ENCODE measurements at regions not wholly inside any gene's neighbourhood (a gene's known extent, or its start where the extent isn't known, plus 50 kb on each side); places are given as distances from the start of the nearest gene placed in this dataset.
"Not testable (repeated sequence)": the region's sequence is repeated elsewhere in the genome, so short reads cannot be mapped to it uniquely, and the experiment has no call there.

DNA sequence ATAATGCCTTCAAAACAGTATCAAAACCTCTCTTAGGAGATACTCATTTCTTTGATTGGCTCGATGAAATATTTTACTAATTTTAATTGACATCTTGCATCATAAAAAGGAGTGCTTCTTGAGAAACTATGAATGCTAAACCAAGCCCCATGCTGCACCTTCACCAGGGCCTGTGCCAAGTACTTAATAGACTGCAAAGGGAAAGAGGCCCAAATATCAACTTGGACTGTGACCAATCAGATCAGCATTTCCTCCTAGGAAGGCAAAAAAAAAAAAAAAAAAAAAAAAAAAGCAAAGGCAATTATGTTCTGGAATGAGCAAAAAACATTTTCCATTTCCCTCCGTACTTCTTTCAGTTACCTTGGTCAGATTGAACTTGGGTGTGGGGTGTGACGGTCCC lies 253.0 kb upstream of the SOX4 start:
- Histone ChIP-seq H3K27ac (no peak overlapping the region), H3K27me3 (replicated peaks; ENCODE audit: insufficient read depth) (no peaks in the 10 kb centered on the region), H3K36me3 (no peaks in the 10 kb centered on the region), H3K4me1 (ENCODE audit: control insufficient read depth in 1 of 2, low read depth in 2 of 2) (no peaks in the 10 kb centered on the region), H3K9me3 (no peaks in the 10 kb centered on the region), H3K4me3 (no peak overlapping the region)
- ATAC-seq (ENCODE audit: insufficient number of reproducible peaks, low FRiP score, low read depth) = no peak
- DNase-seq (ENCODE audit: low spot score) = no peak
- TF ChIP-seq, protein P1, sequence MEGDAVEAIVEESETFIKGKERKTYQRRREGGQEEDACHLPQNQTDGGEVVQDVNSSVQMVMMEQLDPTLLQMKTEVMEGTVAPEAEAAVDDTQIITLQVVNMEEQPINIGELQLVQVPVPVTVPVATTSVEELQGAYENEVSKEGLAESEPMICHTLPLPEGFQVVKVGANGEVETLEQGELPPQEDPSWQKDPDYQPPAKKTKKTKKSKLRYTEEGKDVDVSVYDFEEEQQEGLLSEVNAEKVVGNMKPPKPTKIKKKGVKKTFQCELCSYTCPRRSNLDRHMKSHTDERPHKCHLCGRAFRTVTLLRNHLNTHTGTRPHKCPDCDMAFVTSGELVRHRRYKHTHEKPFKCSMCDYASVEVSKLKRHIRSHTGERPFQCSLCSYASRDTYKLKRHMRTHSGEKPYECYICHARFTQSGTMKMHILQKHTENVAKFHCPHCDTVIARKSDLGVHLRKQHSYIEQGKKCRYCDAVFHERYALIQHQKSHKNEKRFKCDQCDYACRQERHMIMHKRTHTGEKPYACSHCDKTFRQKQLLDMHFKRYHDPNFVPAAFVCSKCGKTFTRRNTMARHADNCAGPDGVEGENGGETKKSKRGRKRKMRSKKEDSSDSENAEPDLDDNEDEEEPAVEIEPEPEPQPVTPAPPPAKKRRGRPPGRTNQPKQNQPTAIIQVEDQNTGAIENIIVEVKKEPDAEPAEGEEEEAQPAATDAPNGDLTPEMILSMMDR (IDR thresholded peaks at IDR 0.05) = no peak

DNA sequence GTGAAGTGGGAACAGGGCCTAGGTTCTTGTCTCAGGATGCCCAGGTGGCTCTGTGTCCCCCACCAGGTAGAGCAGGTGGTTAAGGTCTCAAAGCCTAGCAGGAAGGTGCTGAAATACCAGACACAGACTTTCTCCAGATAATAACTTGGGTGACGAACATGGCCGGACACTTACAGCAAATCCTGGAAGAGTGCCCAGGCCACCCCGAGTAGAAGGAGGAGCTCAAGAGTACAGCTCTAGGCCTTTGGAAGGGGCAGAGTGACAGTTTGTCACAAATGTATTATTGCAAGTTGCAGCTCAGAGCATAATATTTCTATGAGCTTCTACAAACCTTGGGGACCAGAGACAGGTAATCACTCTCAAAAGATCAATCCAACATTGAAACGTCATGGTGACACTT lies 251.6 kb upstream of the SOX4 start:
- Histone ChIP-seq H3K36me3 (no peaks in the 10 kb centered on the region), H3K27ac (no peak overlapping the region), H3K9me3 (no peaks in the 10 kb centered on the region), H3K4me1 (ENCODE audit: control insufficient read depth in 1 of 2, low read depth in 2 of 2) (no peaks in the 10 kb centered on the region), H3K4me3 (no peak overlapping the region), H3K27me3 (replicated peaks; ENCODE audit: insufficient read depth) (no peaks in the 10 kb centered on the region)
- DNase-seq (ENCODE audit: low spot score) = no peak
- TF ChIP-seq, protein P1 (IDR thresholded peaks at IDR 0.05) = no peak
- no peak for ATAC-seq (ENCODE audit: insufficient number of reproducible peaks, low FRiP score, low read depth)

DNA sequence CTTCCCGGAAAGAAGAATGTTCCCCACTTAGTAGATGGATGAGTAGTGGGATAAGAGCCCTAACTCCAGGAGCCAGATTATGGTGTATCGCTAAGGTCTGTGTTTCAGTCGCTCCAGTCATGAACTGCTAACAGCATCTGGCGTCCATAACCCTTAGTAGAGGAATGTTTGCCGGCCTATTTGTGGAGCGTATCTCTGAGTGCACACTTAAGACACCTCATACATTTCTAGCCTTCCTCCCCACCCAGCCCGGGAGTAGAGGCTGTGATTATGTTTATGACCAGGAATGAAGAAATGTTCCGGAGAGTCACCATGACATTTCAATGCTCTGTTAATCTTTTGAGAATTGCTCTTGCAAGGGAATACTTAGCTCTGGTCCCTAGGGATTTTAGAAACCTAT lies 251.1 kb upstream of the SOX4 start:
- Histone ChIP-seq H3K9me3 (no peaks in the 10 kb centered on the region), H3K4me1 (ENCODE audit: control insufficient read depth in 1 of 2, low read depth in 2 of 2) (no peaks in the 10 kb centered on the region), H3K27ac (no peak overlapping the region), H3K36me3 (no peaks in the 10 kb centered on the region), H3K4me3 (no peak overlapping the region), H3K27me3 (replicated peaks; ENCODE audit: insufficient read depth) (no peaks in the 10 kb centered on the region)
- ATAC-seq (ENCODE audit: insufficient number of reproducible peaks, low FRiP score, low read depth) (no peak), DNase-seq (ENCODE audit: low spot score) (no peak)
- TF ChIP-seq, protein P1 (IDR thresholded peaks at IDR 0.05) = no peak

DNA sequence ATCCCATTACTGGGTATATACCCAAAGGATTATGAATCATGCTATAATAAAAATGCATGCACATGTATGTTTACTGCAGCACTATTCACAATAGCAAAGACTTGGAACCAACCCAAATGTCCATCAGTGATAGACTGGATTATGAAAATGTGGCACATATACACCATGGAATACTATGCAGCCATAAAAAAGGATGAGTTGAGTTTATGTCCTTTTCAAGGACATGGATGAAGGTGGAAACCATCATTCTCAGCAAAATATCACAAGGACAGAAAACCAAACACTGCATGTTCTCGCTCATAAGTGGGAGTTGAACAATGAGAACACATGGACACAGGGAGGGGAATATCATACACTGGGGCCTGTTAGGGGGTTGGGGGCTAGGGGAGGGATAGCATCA lies 247.8 kb upstream of the SOX4 start:
- not testable (repeated sequence) for H3K9me3 ChIP-seq; H3K4me3 ChIP-seq; H3K36me3 ChIP-seq; ATAC-seq (ENCODE audit: insufficient number of reproducible peaks, low FRiP score, low read depth); H3K27me3 ChIP-seq (replicated peaks; ENCODE audit: insufficient read depth); H3K27ac ChIP-seq; H3K4me1 ChIP-seq (ENCODE audit: control insufficient read depth in 1 of 2, low read depth in 2 of 2); DNase-seq (ENCODE audit: low spot score)

DNA sequence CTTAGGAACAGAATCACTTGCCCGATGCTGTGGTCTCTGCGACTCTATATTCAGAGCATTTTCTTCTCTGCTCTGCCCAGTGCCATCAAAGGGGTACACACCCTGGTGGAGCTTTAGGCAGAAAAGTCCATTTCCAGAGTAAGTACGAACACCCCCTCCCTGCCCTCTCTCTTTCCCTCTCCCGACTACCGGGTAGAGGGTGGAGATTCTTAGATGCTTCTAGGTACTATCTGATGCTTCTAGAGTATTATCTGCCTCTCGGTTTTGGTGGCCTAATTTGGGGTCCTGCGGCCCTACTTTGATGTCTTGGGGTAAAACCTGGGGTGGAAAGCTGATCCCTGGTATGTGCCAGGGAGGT lies 245.4 kb upstream of the SOX4 start:
- Histone ChIP-seq H3K4me3 (peak overlapping the region; percentile 22), H3K36me3 (no peaks in the 10 kb centered on the region), H3K4me1 (ENCODE audit: control insufficient read depth in 1 of 2, low read depth in 2 of 2) (peaks cover 4 to 7% of the 10 kb centered on the region in 2 donors), H3K27ac (no peak overlapping the region), H3K9me3 (no peaks in the 10 kb centered on the region), H3K27me3 (replicated peaks; ENCODE audit: insufficient read depth) (no peaks in the 10 kb centered on the region)
- TF ChIP-seq, protein P1 (IDR thresholded peaks at IDR 0.05) = no peak
- ATAC-seq (ENCODE audit: insufficient number of reproducible peaks, low FRiP score, low read depth) (no peak), DNase-seq (ENCODE audit: low spot score) (no peak)

DNA sequence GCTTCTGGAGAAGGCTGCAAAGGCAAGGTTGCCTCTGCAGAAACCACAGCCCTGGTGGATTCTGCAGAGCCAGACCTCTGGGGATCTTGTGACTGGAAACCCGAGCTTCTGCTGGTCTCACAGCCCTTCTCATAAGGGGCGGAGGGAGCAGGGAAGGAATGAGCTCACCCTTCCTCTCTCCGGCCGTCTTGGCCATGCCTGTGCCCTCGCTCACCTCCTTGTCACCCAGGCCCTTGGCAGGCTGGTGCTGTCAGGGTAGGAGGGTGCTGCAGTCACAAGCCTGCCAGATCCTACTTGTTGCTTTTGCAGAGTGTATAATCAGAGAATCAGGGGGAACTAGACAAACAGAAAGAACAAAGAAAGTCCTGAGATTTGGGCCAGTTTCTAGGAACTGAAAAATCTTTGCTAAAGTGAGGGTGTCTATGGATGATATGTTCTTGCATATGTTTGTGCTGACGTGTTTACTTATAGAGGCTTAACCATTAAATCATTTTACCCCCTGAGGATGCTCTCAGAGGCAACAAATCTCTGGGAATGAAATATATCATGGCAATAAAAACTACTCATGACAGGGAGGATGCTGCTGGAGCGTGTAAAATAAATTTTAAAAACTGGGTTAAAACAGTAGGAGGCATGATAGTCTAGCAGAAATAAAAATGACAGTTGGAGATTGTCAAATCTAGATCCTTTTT lies 244.9 kb upstream of the SOX4 start:
- Histone ChIP-seq H3K27me3 (replicated peaks; ENCODE audit: insufficient read depth) (no peaks in the 10 kb centered on the region), H3K4me3 (peak overlapping the region; percentile 22), H3K27ac (no peak overlapping the region), H3K36me3 (no peaks in the 10 kb centered on the region), H3K9me3 (no peaks in the 10 kb centered on the region), H3K4me1 (ENCODE audit: control insufficient read depth in 1 of 2, low read depth in 2 of 2) (peaks cover 4 to 7% of the 10 kb centered on the region in 2 donors)
- TF ChIP-seq, protein P1 (IDR thresholded peaks at IDR 0.05) = no peak
- no peak for ATAC-seq (ENCODE audit: insufficient number of reproducible peaks, low FRiP score, low read depth)
- DNase-seq (ENCODE audit: low spot score) = no peak

Data from thoracic aorta (tissue), 2 donors.